CD14-positive monocyte (primary cell): ENCODE measurements at regions not wholly inside any gene's neighbourhood (a gene's known extent, or its start where the extent isn't known, plus 50 kb on each side); places are given as distances from the start of the nearest gene placed in this dataset.

ENCODE experiments used
- DNase-seq, 3 donors: peaks; one replicate each; pipeline ENCODE4 v3.0.0-alpha.2; 2011 to 2022
- H2AFZ ChIP-seq: 2 replicates; pipeline ENCODE4 v1.6.0; 2012; ENCODE audit warnings: mild to moderate bottlenecking, low read depth, low read length, inconsistent platforms; ENCODE audit not compliant: insufficient read depth, poor library complexity, severe bottlenecking
- H3K27ac ChIP-seq, 2 donors: 1 replicate in 1 of 2; 2 replicates in 1 of 2; pipeline ENCODE4 v1.5.1; 2012 to 2013; ENCODE audit warnings: low read length in 2 of 2, control low read depth in 1 of 2, inconsistent platforms in 1 of 2, low read depth in 1 of 2, mild to moderate bottlenecking in 1 of 2
- H3K27me3 ChIP-seq, 2 donors: one replicate each; pipeline versions ENCODE4 v1.6.0 to v1.6.1; 2011 to 2013; ENCODE audit warnings: low read length in 2 of 2; ENCODE audit not compliant: control insufficient read depth in 2 of 2, insufficient read depth in 2 of 2
- H3K36me3 ChIP-seq, 2 donors: replicated peaks in 1 of 2; 1 replicate in 1 of 2; 2 replicates in 1 of 2; pipeline versions ENCODE4 v1.5.1 to v1.6.1; 2012 to 2013; ENCODE audit warnings: low read length in 2 of 2, control low read depth in 1 of 2, inconsistent platforms in 1 of 2, mild to moderate bottlenecking in 1 of 2; ENCODE audit not compliant: insufficient read depth in 2 of 2, control insufficient read depth in 1 of 2
- H3K4me1 ChIP-seq, 2 donors: 1 replicate in 1 of 2; 2 replicates in 1 of 2; pipeline versions ENCODE4 v1.5.1 to v1.6.1; 2012 to 2013; ENCODE audit warnings: low read length in 2 of 2, control low read depth in 1 of 2, inconsistent platforms in 1 of 2, mild to moderate bottlenecking in 1 of 2, moderate library complexity in 1 of 2; ENCODE audit not compliant: insufficient read depth in 2 of 2, control insufficient read depth in 1 of 2
- H3K4me2 ChIP-seq: replicated peaks from 2 replicates; pipeline ENCODE3; 2012; ENCODE audit warnings: low read length, moderate library complexity, mild to moderate bottlenecking; ENCODE audit not compliant: poor library complexity, severe bottlenecking; ENCODE audit errors: extremely low read depth
- H3K4me3 ChIP-seq, 3 experiments: fragments of 200-600 bp in 1 of 3; sonication (generic) in 1 of 3; replicated peaks in 1 of 3; 1 replicate in 2 of 3; 2 replicates in 1 of 3; pipeline ENCODE4 v1.5.1; 2011 to 2013; ENCODE audit warnings: low read length in 3 of 3, mild to moderate bottlenecking in 3 of 3, control low read depth in 2 of 3, low read depth in 2 of 3, inconsistent platforms in 1 of 3, moderate library complexity in 1 of 3
- H3K79me2 ChIP-seq: 2 replicates; pipeline ENCODE4 v1.6.0; 2012; ENCODE audit warnings: mild to moderate bottlenecking, control low read depth, inconsistent platforms, low read length, moderate library complexity; ENCODE audit not compliant: insufficient read depth
- H3K9ac ChIP-seq: 2 replicates; pipeline ENCODE4 v1.6.0; 2017; ENCODE audit warnings: low read length, mild to moderate bottlenecking; ENCODE audit not compliant: insufficient read depth, poor library complexity, severe bottlenecking
- H3K9me3 ChIP-seq, 2 donors: replicated peaks in 1 of 2; 1 replicate in 1 of 2; 2 replicates in 1 of 2; pipeline versions ENCODE4 v1.5.1 to v1.6.1; 2012 to 2013; ENCODE audit warnings: low read length in 2 of 2, control low read depth in 1 of 2; ENCODE audit not compliant: control insufficient read depth in 1 of 2, insufficient read depth in 1 of 2
- H4K20me1 ChIP-seq: 2 replicates; pipeline ENCODE4 v1.6.0; 2012; ENCODE audit warnings: mild to moderate bottlenecking, low read length, control low read depth, moderate library complexity; ENCODE audit not compliant: insufficient read depth
- H3K27ac Mint-ChIP-seq, 7 donors: one replicate each; pipeline ENCODE4 v1.8.0; 2020; ENCODE audit warnings: mild to moderate bottlenecking in 7 of 7, mixed read lengths in 7 of 7, moderate library complexity in 6 of 7, inconsistent platforms in 2 of 7
- H3K27me3 Mint-ChIP-seq, 3 donors: one replicate each; pipeline ENCODE4 v1.8.0; 2021 to 2022; ENCODE audit warnings: low read depth in 3 of 3, mild to moderate bottlenecking in 3 of 3, mixed read lengths in 3 of 3, moderate library complexity in 3 of 3, inconsistent platforms in 1 of 3
- H3K36me3 Mint-ChIP-seq, 2 donors: one replicate each; pipeline ENCODE4 v1.8.0; 2020; ENCODE audit warnings: mixed read lengths in 2 of 2, inconsistent platforms in 1 of 2, mild to moderate bottlenecking in 1 of 2
- H3K4me1 Mint-ChIP-seq: one replicate; pipeline ENCODE4 v1.8.0; 2020; ENCODE audit warnings: mild to moderate bottlenecking, mixed read lengths
- H3K4me3 Mint-ChIP-seq, 2 donors: one replicate each; pipeline ENCODE4 v1.8.0; 2020; ENCODE audit warnings: mild to moderate bottlenecking in 2 of 2, mixed read lengths in 2 of 2, moderate library complexity in 1 of 2
- H3K9me3 Mint-ChIP-seq, 7 donors: one replicate each; pipeline ENCODE4 v1.8.0; 2020 to 2022; ENCODE audit warnings: mixed read lengths in 7 of 7, mild to moderate bottlenecking in 6 of 7, moderate library complexity in 6 of 7, inconsistent platforms in 2 of 7
- WGBS: methylation state at CpG from one replicate; pipeline ENCODE4 v1.1.5; 2013; ENCODE audit warnings: missing lambda C conversion rate; ENCODE audit not compliant: insufficient coverage; 5-methylcytosine and 5-hydroxymethylcytosine counted together
- intact Hi-C, 2 donors: fragments of 100-400 bp; cut with micrococcal nuclease; formaldehyde crosslinking; loops; one replicate each; pipeline versions ENCODE4 v1.15.0 to v1.15.1; 2023
- TF ChIP-seq, protein P1 (sequence below): fragments of 200-600 bp; IDR thresholded peaks from one replicate; pipeline ENCODE4 v1.8.0; 2022; ENCODE audit warnings: antibody characterized with exemption, mild to moderate bottlenecking

DNA sequence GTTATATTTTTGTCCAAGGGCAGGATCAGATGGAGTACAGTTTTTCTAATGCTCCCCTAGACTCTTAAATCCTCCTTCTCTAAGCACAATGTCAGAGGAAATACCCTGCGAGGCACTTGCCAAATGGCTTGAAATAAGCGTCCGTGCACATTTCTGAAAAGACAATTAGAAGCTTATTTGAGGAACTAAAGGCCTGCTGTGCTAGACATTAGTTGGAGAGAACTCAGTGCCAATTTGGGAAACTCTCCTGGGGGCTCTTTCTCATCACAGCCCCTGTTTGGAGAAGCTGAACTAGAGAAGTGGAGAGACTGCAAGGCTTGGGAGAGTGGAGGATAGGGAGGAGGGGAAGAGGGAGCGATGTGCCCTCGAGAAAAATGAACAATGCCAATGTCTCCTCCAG is 247.6 kb upstream of the C2CD4B start:
- H3K79me2 ChIP-seq: no peaks in the 10 kb centered on the region
- no peaks in the 10 kb centered on the region for H3K27me3 ChIP-seq
- Mint-ChIP-seq H3K36me3 (no peaks in the 10 kb centered on the region), H3K4me1 (no peaks in the 10 kb centered on the region), H3K27ac (no peak overlapping the region), H3K27me3 (peaks cover 0 to 2% (median 1%) of the 10 kb centered on the region in 3 donors), H3K9me3 (no peaks in the 10 kb centered on the region), H3K4me3 (no peak overlapping the region)
- H4K20me1 ChIP-seq: no peaks in the 10 kb centered on the region
- no peak for DNase-seq
- no peak overlapping the region for H2AFZ ChIP-seq
- H3K9ac ChIP-seq: no peak overlapping the region
- H3K4me1 ChIP-seq: no peaks in the 10 kb centered on the region
- no peak overlapping the region for H3K4me2 ChIP-seq
- TF ChIP-seq, protein P1, sequence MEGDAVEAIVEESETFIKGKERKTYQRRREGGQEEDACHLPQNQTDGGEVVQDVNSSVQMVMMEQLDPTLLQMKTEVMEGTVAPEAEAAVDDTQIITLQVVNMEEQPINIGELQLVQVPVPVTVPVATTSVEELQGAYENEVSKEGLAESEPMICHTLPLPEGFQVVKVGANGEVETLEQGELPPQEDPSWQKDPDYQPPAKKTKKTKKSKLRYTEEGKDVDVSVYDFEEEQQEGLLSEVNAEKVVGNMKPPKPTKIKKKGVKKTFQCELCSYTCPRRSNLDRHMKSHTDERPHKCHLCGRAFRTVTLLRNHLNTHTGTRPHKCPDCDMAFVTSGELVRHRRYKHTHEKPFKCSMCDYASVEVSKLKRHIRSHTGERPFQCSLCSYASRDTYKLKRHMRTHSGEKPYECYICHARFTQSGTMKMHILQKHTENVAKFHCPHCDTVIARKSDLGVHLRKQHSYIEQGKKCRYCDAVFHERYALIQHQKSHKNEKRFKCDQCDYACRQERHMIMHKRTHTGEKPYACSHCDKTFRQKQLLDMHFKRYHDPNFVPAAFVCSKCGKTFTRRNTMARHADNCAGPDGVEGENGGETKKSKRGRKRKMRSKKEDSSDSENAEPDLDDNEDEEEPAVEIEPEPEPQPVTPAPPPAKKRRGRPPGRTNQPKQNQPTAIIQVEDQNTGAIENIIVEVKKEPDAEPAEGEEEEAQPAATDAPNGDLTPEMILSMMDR: no peak
- WGBS: 55% methylated on average over 4 of the region's 5 CpGs
- no peaks in the 10 kb centered on the region for H3K9me3 ChIP-seq
- no peak overlapping the region for H3K4me3 ChIP-seq
- intact Hi-C loops: no loop called here
- H3K27ac ChIP-seq: no peak overlapping the region
- H3K36me3 ChIP-seq: no peaks in the 10 kb centered on the region

DNA sequence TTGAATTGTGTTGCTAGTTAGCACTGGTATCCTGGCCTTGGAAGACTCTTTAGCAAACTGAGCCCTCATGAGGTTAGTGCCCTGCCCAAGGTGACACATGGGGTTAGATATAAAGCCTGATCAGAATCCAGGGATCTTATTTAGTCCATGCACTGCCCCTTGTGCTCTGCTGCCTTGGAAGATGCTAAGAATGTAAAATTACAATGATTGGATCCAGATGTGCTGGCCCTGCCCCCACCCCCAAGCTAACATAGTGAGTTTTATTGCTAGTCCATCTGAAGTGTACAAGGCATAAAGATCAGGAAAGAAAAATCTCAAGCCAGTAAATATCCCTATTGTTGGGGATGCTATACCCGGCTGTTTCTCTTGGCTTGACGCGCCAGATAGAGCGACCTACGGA is 248.1 kb upstream of the C2CD4B start:
- no peak overlapping the region for H3K9ac ChIP-seq
- no peaks in the 10 kb centered on the region for H3K4me1 ChIP-seq
- no peaks in the 10 kb centered on the region for H3K79me2 ChIP-seq
- no peak overlapping the region for H3K4me3 ChIP-seq
- H3K36me3 Mint-ChIP-seq: no peaks in the 10 kb centered on the region
- H3K4me1 Mint-ChIP-seq: no peaks in the 10 kb centered on the region
- no peak for DNase-seq
- no peaks in the 10 kb centered on the region for H3K27me3 ChIP-seq
- no peak overlapping the region for H3K27ac Mint-ChIP-seq
- intact Hi-C loops: no loop called here
- no peak overlapping the region for H3K4me3 Mint-ChIP-seq
- H3K9me3 Mint-ChIP-seq: no peaks in the 10 kb centered on the region
- peaks cover 0 to 3% (median 2%) of the 10 kb centered on the region in 3 donors for H3K27me3 Mint-ChIP-seq
- no peak overlapping the region for H3K4me2 ChIP-seq
- H3K36me3 ChIP-seq: no peaks in the 10 kb centered on the region
- no peak overlapping the region for H2AFZ ChIP-seq
- H3K9me3 ChIP-seq: no peaks in the 10 kb centered on the region
- no peak overlapping the region for H3K27ac ChIP-seq
- no peaks in the 10 kb centered on the region for H4K20me1 ChIP-seq
- WGBS: 100% methylated on average over 5 of the region's 5 CpGs
- TF ChIP-seq, protein P1: no peak
